H1 (cell line): ENCODE measurements at regions not wholly inside any gene's neighbourhood (a gene's known extent, or its start where the extent isn't known, plus 50 kb on each side); places are given as distances from the start of the nearest gene placed in this dataset.

Experiments
- CTCF ChIA-PET: fragments of 300-600 bp; sonication (Branson Sonifier 250); formaldehyde crosslinking; loops from one replicate; lab custom pipeline; 2021; ENCODE audit not compliant: partially characterized antibody; lab: Charles Lee
- POLR2A ChIA-PET: fragments of 300-600 bp; sonication (Branson Sonifier 250); formaldehyde crosslinking; loops from one replicate; lab custom pipeline; 2021; ENCODE audit warnings: inconsistent platforms; ENCODE audit not compliant: partially characterized antibody; lab: Charles Lee
- DNase-seq, 2 experiments: peaks; one replicate each; pipeline versions ENCODE4 v3.0.0 to v3.0.0-alpha.2; 2010 to 2022; ENCODE audit warnings: low spot score in 2 of 2, low read depth in 1 of 2, mixed read lengths in 1 of 2
- FAIRE-seq: peaks from 2 replicates; lab custom pipeline; 2011; peaks lifted over from hg19 to GRCh38; lab: Jason Lieb, UNC
- H2AFZ ChIP-seq: 2 replicates; pipeline ENCODE4 v1.8.1; 2012; ENCODE audit warnings: low read length, inconsistent platforms
- H2AK5ac ChIP-seq: 2 replicates; pipeline ENCODE4 v1.6.1; 2013; ENCODE audit warnings: low read depth, low read length
- H2BK120ac ChIP-seq: replicated peaks from 2 replicates; pipeline ENCODE3; 2013; ENCODE audit warnings: low read depth, low read length, inconsistent platforms
- H2BK12ac ChIP-seq: 2 replicates; pipeline ENCODE4 v1.6.1; 2013; ENCODE audit warnings: low read depth, low read length
- H2BK15ac ChIP-seq: 2 replicates; pipeline ENCODE4 v1.6.1; 2013; ENCODE audit warnings: low read length
- H2BK20ac ChIP-seq: 2 replicates; pipeline ENCODE4 v1.6.1; 2013; ENCODE audit warnings: low read length
- H2BK5ac ChIP-seq: 2 replicates; pipeline ENCODE4 v1.6.1; 2013; ENCODE audit warnings: low read depth, low read length
- H3K14ac ChIP-seq: 2 replicates; pipeline ENCODE4 v1.6.1; 2013; ENCODE audit warnings: inconsistent platforms; ENCODE audit not compliant: insufficient read length
- H3K18ac ChIP-seq: 2 replicates; pipeline ENCODE4 v1.6.1; 2013; ENCODE audit warnings: low read length; ENCODE audit errors: extremely low read depth
- H3K23ac ChIP-seq: 2 replicates; pipeline ENCODE4 v1.6.1; 2013; ENCODE audit warnings: inconsistent platforms; ENCODE audit not compliant: insufficient read length
- H3K23me2 ChIP-seq: 2 replicates; pipeline ENCODE4 v1.6.1; 2013; ENCODE audit warnings: low read depth, low read length
- H3K27ac ChIP-seq: 2 replicates; pipeline ENCODE4 v1.6.1; 2011; ENCODE audit warnings: low read depth, low read length, inconsistent platforms
- H3K27me3 ChIP-seq, 4 experiments: replicated peaks in 1 of 4; 1 replicate in 1 of 4; 2 replicates in 3 of 4; pipeline versions ENCODE4 v1.6.1 to v1.8.1; 2011 to 2013; ENCODE audit warnings: low read length in 3 of 4, mild to moderate bottlenecking in 3 of 4, inconsistent platforms in 2 of 4, mixed read lengths in 2 of 4, moderate library complexity in 1 of 4; ENCODE audit not compliant: control insufficient read depth in 3 of 4, insufficient read depth in 3 of 4; ENCODE audit errors: extremely low read depth in 1 of 4
- H3K36me3 ChIP-seq, 4 experiments: 2 replicates each; pipeline versions ENCODE4 v1.6.1 to v1.8.1; 2011 to 2013; ENCODE audit warnings: mild to moderate bottlenecking in 4 of 4, low read length in 3 of 4, moderate library complexity in 2 of 4, control low read depth in 1 of 4, inconsistent platforms in 1 of 4; ENCODE audit not compliant: insufficient read depth in 4 of 4, control insufficient read depth in 2 of 4
- H3K4ac ChIP-seq: replicated peaks from 2 replicates; pipeline ENCODE3; 2013; ENCODE audit warnings: low read length, low read depth, mixed read lengths, inconsistent platforms; ENCODE audit not compliant: insufficient read length
- H3K4me1 ChIP-seq, 4 experiments: replicated peaks in 1 of 4; 1 replicate in 1 of 4; 2 replicates in 3 of 4; pipeline versions ENCODE4 v1.6.1 to v1.8.1; 2011 to 2013; ENCODE audit warnings: low read length in 3 of 4, inconsistent platforms in 2 of 4, mixed read lengths in 1 of 4; ENCODE audit not compliant: insufficient read depth in 4 of 4, control insufficient read depth in 3 of 4
- H3K4me2 ChIP-seq, 2 experiments: 2 replicates each; pipeline versions ENCODE4 v1.6.1 to v1.8.1; 2011 to 2013; ENCODE audit warnings: low read depth in 2 of 2, low read length in 2 of 2, control low read depth in 1 of 2, inconsistent platforms in 1 of 2, mild to moderate bottlenecking in 1 of 2; ENCODE audit not compliant: insufficient read depth in 1 of 2
- H3K4me3 ChIP-seq, 4 experiments: fragments of 200-600, 300-600 bp in 1 of 4; sonication (generic), shearing (Covaris generic), sonication (Bioruptor Twin) in 1 of 4; 2 replicates each; pipeline versions ENCODE4 v1.5.1 to v1.8.1; 2011 to 2016; ENCODE audit warnings: low read length in 4 of 4, low read depth in 3 of 4, control low read depth in 2 of 4, inconsistent platforms in 2 of 4, mild to moderate bottlenecking in 2 of 4, mixed read lengths in 1 of 4, moderate library complexity in 1 of 4; ENCODE audit not compliant: insufficient read depth in 2 of 4; ENCODE audit errors: extremely low read depth in 1 of 4
- H3K56ac ChIP-seq: replicated peaks from 2 replicates; pipeline ENCODE3; 2013; ENCODE audit warnings: low read depth, mild to moderate bottlenecking, mixed read lengths, low read length, inconsistent platforms; ENCODE audit not compliant: insufficient read length
- H3K79me1 ChIP-seq: 2 replicates; pipeline ENCODE4 v1.6.1; 2013; ENCODE audit warnings: low read depth, low read length, control low read depth
- H3K79me2 ChIP-seq, 2 experiments: 2 replicates each; pipeline versions ENCODE4 v1.6.1 to v1.8.1; 2012 to 2013; ENCODE audit warnings: low read length in 2 of 2, mild to moderate bottlenecking in 2 of 2, inconsistent platforms in 1 of 2; ENCODE audit not compliant: insufficient read depth in 2 of 2, control insufficient read depth in 1 of 2
- H3K9ac ChIP-seq, 4 experiments: replicated peaks in 1 of 4; 1 replicate in 1 of 4; 2 replicates in 3 of 4; pipeline versions ENCODE4 v1.6.1 to v1.8.1; 2011 to 2013; ENCODE audit warnings: low read depth in 3 of 4, low read length in 3 of 4, control low read depth in 2 of 4, mild to moderate bottlenecking in 2 of 4, moderate library complexity in 2 of 4, inconsistent platforms in 1 of 4; ENCODE audit errors: extremely low read depth in 1 of 4
- H3K9me3 ChIP-seq, 2 experiments: 2 replicates each; pipeline versions ENCODE4 v1.6.1 to v1.8.1; 2012 to 2013; ENCODE audit warnings: mild to moderate bottlenecking in 2 of 2, moderate library complexity in 2 of 2, control low read depth in 1 of 2, inconsistent platforms in 1 of 2, low read depth in 1 of 2, low read length in 1 of 2, mixed read lengths in 1 of 2; ENCODE audit not compliant: insufficient read depth in 2 of 2
- H4K20me1 ChIP-seq, 2 experiments: replicated peaks in 1 of 2; 2 replicates each; pipeline versions ENCODE3 to v1.8.1; 2011 to 2013; ENCODE audit warnings: inconsistent platforms in 2 of 2, low read length in 2 of 2, mild to moderate bottlenecking in 1 of 2; ENCODE audit not compliant: insufficient read depth in 2 of 2, control insufficient read depth in 1 of 2
- H4K5ac ChIP-seq: 2 replicates; pipeline ENCODE4 v1.6.1; 2013; ENCODE audit warnings: low read length, low read depth, mixed read lengths, inconsistent platforms; ENCODE audit not compliant: insufficient read length
- H4K8ac ChIP-seq: 2 replicates; pipeline ENCODE4 v1.8.0; 2013; ENCODE audit warnings: mild to moderate bottlenecking, moderate library complexity, low read length, inconsistent platforms; ENCODE audit not compliant: insufficient read depth; ENCODE audit errors: extremely low read depth
- H4K91ac ChIP-seq: replicated peaks from 2 replicates; pipeline ENCODE3; 2013; ENCODE audit warnings: low read length, mixed read lengths, inconsistent platforms; ENCODE audit not compliant: insufficient read length
- BRCA1 ChIP-seq: IDR thresholded peaks from 2 replicates; pipeline ENCODE4 v1.6.1; 2012; ENCODE audit warnings: low read depth, low read length, improper control_type of control experiment
- CREB1 ChIP-seq: IDR thresholded peaks from 2 replicates; pipeline ENCODE4 v1.6.1; 2012; ENCODE audit warnings: inconsistent platforms
- CTBP2 ChIP-seq: IDR thresholded peaks from 2 replicates; pipeline ENCODE4 v1.7.0; 2011; ENCODE audit warnings: borderline replicate concordance, mild to moderate bottlenecking, moderate library complexity, mixed read lengths, low read length; ENCODE audit not compliant: insufficient read depth, insufficient read length
- EP300 ChIP-seq, 2 experiments: IDR thresholded peaks; 1 replicate in 1 of 2; 2 replicates in 1 of 2; pipeline ENCODE4 v1.6.1; 2011 to 2012; ENCODE audit warnings: low read depth in 2 of 2, low read length in 2 of 2, mild to moderate bottlenecking in 2 of 2, borderline replicate concordance in 1 of 2, inconsistent platforms in 1 of 2, moderate library complexity in 1 of 2
- FOSL1 ChIP-seq: IDR thresholded peaks from 2 replicates; pipeline ENCODE4 v1.6.1; 2011; ENCODE audit warnings: mild to moderate bottlenecking, low read depth, low read length, moderate library complexity; ENCODE audit not compliant: insufficient read depth
- KDM4A ChIP-seq: IDR thresholded peaks from one replicate; pipeline ENCODE4 v1.7.1; 2012; ENCODE audit warnings: low read depth, mild to moderate bottlenecking, moderate library complexity, low read length, inconsistent platforms; ENCODE audit not compliant: severe bottlenecking
- NANOG ChIP-seq: IDR thresholded peaks from 2 replicates; pipeline ENCODE4 v1.6.1; 2011; ENCODE audit warnings: low read length, low read depth, mild to moderate bottlenecking, inconsistent platforms; ENCODE audit not compliant: insufficient read depth, poor library complexity, severe bottlenecking
- PHF8 ChIP-seq: fragments of 200-600 bp; sonication (generic); conservative IDR thresholded peaks from 2 replicates; pipeline ENCODE4 v1.7.1; 2012; ENCODE audit warnings: low read depth, mild to moderate bottlenecking, inconsistent platforms, low read length, moderate library complexity
- SIX5 ChIP-seq: IDR thresholded peaks from 2 replicates; pipeline ENCODE4 v1.6.1; 2011; ENCODE audit warnings: mild to moderate bottlenecking, low read depth, low read length
- SUZ12 ChIP-seq: fragments of 200-600 bp; sonication (generic); IDR thresholded peaks from 2 replicates; pipeline ENCODE4 v1.6.1; 2012; ENCODE audit warnings: mild to moderate bottlenecking, inconsistent platforms, low read length, moderate library complexity, mixed read lengths
- ZNF274 ChIP-seq: IDR thresholded peaks from 2 replicates; pipeline ENCODE4 v1.7.0; 2012; ENCODE audit warnings: low read length, borderline replicate concordance; ENCODE audit errors: extremely low read depth
- WGBS, 2 experiments: shearing (Covaris generic) in 1 of 2; methylation state at CpG; one replicate each; pipeline versions ENCODE4 v1.1.6 to v1.1.7; 2013 to 2015; ENCODE audit warnings: low lambda C conversion rate in 2 of 2, mixed read lengths in 2 of 2, inconsistent platforms in 1 of 2, low coverage in 1 of 2, missing lambda C conversion rate in 1 of 2; ENCODE audit not compliant: insufficient replicate concordance in 2 of 2, insufficient coverage in 1 of 2, insufficient read length in 1 of 2; ENCODE audit errors: extremely low coverage in 1 of 2, missing lambda C conversion rate in 1 of 2; 5-methylcytosine and 5-hydroxymethylcytosine counted together

GRCh38 chr3:64355401-64355807, 130.1 kb upstream of the PRICKLE2 start:
- TF ChIP-seq PHF8 (no peak), ZNF274 (no peak), SIX5 (no peak), NANOG (no peak), FOSL1 (no peak), CREB1 (no peak), KDM4A (no peak), EP300 (IDR thresholded peaks at IDR 0.05; ENCODE audit: borderline replicate concordance in 1 of 2, low read depth in 2 of 2, low read length in 2 of 2) (no peak), BRCA1 (no peak), SUZ12 (no peak), CTBP2 (no peak)
- TF ChIP-seq, all 59 proteins: peak for 0
- Histone ChIP-seq H4K20me1 (no peaks in the 10 kb centered on the region), H3K18ac (no peak overlapping the region), H3K4me3 (no peak overlapping the region), H3K9me3 (no peaks in the 10 kb centered on the region), H3K27ac (no peak overlapping the region), H4K8ac (no peak overlapping the region), H3K27me3 (no peaks in the 10 kb centered on the region), H2BK12ac (no peak overlapping the region), H3K4me1 (peaks cover 0 to 9% (median 5%) of the 10 kb centered on the region in 4 experiments; a peak in 4 of 7 replicates), H3K56ac (no peak overlapping the region), H3K23ac (no peak overlapping the region), H2AFZ (no peak overlapping the region), H3K36me3 (no peaks in the 10 kb centered on the region), H3K79me2 (no peaks in the 10 kb centered on the region), H4K5ac (no peak overlapping the region), H3K4me2 (no peak overlapping the region), H2AK5ac (no peak overlapping the region), H2BK120ac (no peak overlapping the region), H3K79me1 (no peaks in the 10 kb centered on the region), H3K23me2 (no peaks in the 10 kb centered on the region), H3K9ac (no peak overlapping the region), H3K4ac (no peak overlapping the region), H2BK15ac (no peak overlapping the region), H2BK5ac (no peak overlapping the region), H2BK20ac (no peak overlapping the region), H3K14ac (no peak overlapping the region), H4K91ac (no peak overlapping the region)
- 89% methylated on average over 3 of the region's 3 CpGs; no CpG with 5 or more reads in 1 of the 2 experiments for WGBS, 2 experiments
- DNase-seq (no peak), FAIRE-seq (no peak)
- ChIA-PET CTCF (interaction anchor here (0.5 to 1.5 kb wide), 7 partner anchors 8 to 1733 kb away, joined by 3 to 5 read pairs (median 3); no protein-coding TSS in a partner anchor), POLR2A (no interaction called here)
